NB4 (cell line): ENCODE measurements at regions not wholly inside any gene's neighbourhood (a gene's known extent, or its start where the extent isn't known, plus 50 kb on each side); places are given as distances from the start of the nearest gene placed in this dataset.

ENCODE experiments used
- DNase-seq: peaks from one replicate; pipeline ENCODE4 v3.0.0; 2010; ENCODE audit warnings: low read depth
- H3K4me3 ChIP-seq: one replicate; pipeline ENCODE4 v1.5.1; 2011; ENCODE audit warnings: mild to moderate bottlenecking, low read depth, low read length, moderate library complexity
- CTCF ChIP-seq: IDR thresholded peaks from one replicate; pipeline ENCODE4 v1.5.1; 2012; ENCODE audit warnings: low read depth, low read length
- MAX ChIP-seq: IDR thresholded peaks from 2 replicates; pipeline ENCODE4 v1.6.1; 2011; ENCODE audit warnings: low read depth, low read length
- MYC ChIP-seq: IDR thresholded peaks from 2 replicates; pipeline ENCODE4 v1.6.1; 2011; ENCODE audit warnings: low read depth, low read length
- POLR2A ChIP-seq: IDR thresholded peaks from 2 replicates; pipeline ENCODE4 v1.6.1; 2011; ENCODE audit warnings: mild to moderate bottlenecking; ENCODE audit not compliant: insufficient read length; ENCODE audit errors: extremely low read depth

- no peak for TF ChIP-seq CTCF
- no peak for TF ChIP-seq MAX
- no peak for TF ChIP-seq MYC
- no peak overlapping the region for H3K4me3 ChIP-seq
- DNase-seq, result no peak
Observed at GRCh38 chr15:29438703-29439055, 169.1 kb upstream of the NSMCE3 start.

GRCh38 chr15:29437888-29438702 is 168.5 kb upstream of the NSMCE3 start:
- H3K4me3 ChIP-seq, result no peak overlapping the region
- TF ChIP-seq POLR2A (no peak), MYC (no peak), CTCF (no peak), MAX (no peak)
- no peak for DNase-seq

- no peak overlapping the region for H3K4me3 ChIP-seq
- DNase-seq, result no peak
- TF ChIP-seq MYC (no peak), MAX (no peak), CTCF (no peak), POLR2A (no peak)
Observed at GRCh38 chr15:29435811-29436210, 166.2 kb upstream of the NSMCE3 start.

- H3K4me3 ChIP-seq, result no peak overlapping the region
- TF ChIP-seq MAX (no peak), CTCF (no peak), POLR2A (no peak)
- DNase-seq, result no peak
Observed at GRCh38 chr15:29434280-29434679, 164.7 kb upstream of the NSMCE3 start.

GRCh38 chr15:29433507-29434248 is 164.1 kb upstream of the NSMCE3 start:
- TF ChIP-seq MYC (no peak), POLR2A (no peak), CTCF (no peak), MAX (no peak)

More at GRCh38 chr15:29433507-29434248, 164.1 kb upstream of the NSMCE3 start:
- DNase-seq, result no peak
- H3K4me3 ChIP-seq, result no peak overlapping the region
